BE2C (cell line): ENCODE measurements at regions not wholly inside any gene's neighbourhood (a gene's known extent, or its start where the extent isn't known, plus 50 kb on each side); places are given as distances from the start of the nearest gene placed in this dataset.

Source experiments
- DNase-seq: peaks from one replicate; pipeline ENCODE4 v3.0.0-alpha.2; 2020
- H3K27me3 ChIP-seq: fragments of 250-450 bp; sonication (Bioruptor Pico); 2 replicates; pipeline ENCODE4 v1.5.1; 2020; ENCODE audit warnings: mild to moderate bottlenecking
- H3K36me3 ChIP-seq: fragments of 250-450 bp; sonication (Bioruptor Pico); 2 replicates; pipeline ENCODE4 v1.5.1; 2020; ENCODE audit warnings: mild to moderate bottlenecking
- H3K4me1 ChIP-seq: fragments of 250-450 bp; sonication (Bioruptor Pico); 2 replicates; pipeline ENCODE4 v1.5.1; 2020
- H3K4me3 ChIP-seq: 2 replicates; pipeline ENCODE4 v1.5.1; 2011; ENCODE audit warnings: low read depth, low read length
- H3K9me3 ChIP-seq: fragments of 250-450 bp; sonication (Bioruptor Pico); 2 replicates; pipeline ENCODE4 v1.5.1; 2020
- CTCF ChIP-seq: IDR thresholded peaks from 2 replicates; pipeline ENCODE4 v1.5.1; 2012; ENCODE audit warnings: mild to moderate bottlenecking, low read depth, low read length

DNA sequence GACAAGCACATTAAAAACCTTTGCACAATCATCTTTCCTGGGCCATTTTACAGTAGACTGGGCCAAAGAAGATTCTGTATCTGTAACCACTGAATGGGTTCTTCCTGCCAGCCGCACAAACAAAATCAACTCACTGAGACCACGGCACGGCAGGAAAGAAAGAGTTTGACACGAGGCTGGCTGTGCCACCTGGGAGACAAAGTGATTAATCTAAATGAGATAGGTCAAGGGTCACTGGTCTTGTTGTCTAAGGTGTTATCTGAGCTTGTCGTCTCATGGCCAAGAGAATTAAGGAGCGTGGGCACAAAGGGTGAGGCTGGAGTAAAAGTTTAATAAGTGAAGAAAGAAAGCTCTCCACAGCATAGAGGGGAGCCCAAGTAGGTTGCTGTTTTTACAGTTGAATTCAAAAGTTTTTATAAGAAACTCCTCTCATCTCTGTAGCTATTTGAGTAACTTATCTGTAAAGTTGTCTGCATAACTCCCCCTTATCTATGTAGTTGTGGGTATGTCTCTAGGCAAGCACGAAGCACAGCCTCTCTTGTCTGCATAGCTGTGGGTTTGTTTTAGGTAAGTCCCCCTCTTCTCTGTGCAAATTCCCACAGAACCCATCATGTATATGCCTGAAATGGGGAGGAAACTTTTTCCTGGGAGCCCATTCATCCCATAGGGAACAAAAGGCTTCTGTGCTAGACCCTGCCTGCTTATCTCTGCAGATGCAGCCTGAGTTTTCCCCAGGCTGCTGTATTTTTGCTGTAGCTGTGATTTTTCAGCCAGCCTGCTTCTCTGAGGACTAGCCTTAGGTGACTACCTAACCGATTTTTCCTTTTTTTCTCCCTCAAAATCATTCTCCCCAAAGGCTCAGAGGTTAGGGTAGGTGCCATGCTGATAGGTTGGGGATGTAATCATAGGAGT, 1314.6 kb upstream of the TMEM132C start:
- no peaks in the 10 kb centered on the region for H3K4me1 ChIP-seq

DNA sequence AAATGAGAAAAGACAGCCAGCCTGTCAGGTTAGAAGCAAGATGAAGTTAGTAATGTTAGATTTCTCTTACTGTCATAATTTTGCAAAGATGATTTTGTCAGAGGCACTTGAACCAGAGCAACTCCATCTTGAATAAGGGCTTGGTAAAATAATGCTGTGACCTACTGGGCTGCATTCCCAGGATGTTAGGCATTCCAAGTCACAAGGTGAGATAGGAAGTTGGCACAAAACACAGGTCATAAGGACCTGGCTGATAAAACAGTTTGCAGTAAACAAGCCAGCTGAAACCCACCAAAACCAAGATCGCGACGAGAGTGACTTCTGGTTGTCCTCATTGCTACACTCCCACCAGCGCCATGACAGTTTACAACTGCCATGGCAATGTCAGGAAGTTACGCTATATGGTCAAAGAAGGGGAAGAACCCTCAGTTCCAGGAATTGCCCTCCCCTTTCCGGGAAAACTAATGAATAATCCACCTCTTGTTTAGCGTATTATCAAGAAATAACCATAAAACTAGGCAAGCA, 1313.5 kb upstream of the TMEM132C start:
- Histone ChIP-seq H3K4me1 (no peaks in the 10 kb centered on the region), H3K36me3 (no peaks in the 10 kb centered on the region), H3K27me3 (no peaks in the 10 kb centered on the region), H3K9me3 (peaks cover 2% of the 10 kb centered on the region; the same call in 1 of the 2 replicates), H3K4me3 (no peak overlapping the region)
- no peak for TF ChIP-seq CTCF
- DNase-seq = no peak

More for the DNA sequence above, 1314.6 kb upstream of the TMEM132C start:
- H3K9me3 ChIP-seq = peaks cover 2% of the 10 kb centered on the region; the same call in 1 of the 2 replicates
- no peaks in the 10 kb centered on the region for H3K27me3 ChIP-seq
- H3K36me3 ChIP-seq = no peaks in the 10 kb centered on the region
- no peak overlapping the region for H3K4me3 ChIP-seq
- no peak for DNase-seq
- TF ChIP-seq CTCF = no peak

DNA sequence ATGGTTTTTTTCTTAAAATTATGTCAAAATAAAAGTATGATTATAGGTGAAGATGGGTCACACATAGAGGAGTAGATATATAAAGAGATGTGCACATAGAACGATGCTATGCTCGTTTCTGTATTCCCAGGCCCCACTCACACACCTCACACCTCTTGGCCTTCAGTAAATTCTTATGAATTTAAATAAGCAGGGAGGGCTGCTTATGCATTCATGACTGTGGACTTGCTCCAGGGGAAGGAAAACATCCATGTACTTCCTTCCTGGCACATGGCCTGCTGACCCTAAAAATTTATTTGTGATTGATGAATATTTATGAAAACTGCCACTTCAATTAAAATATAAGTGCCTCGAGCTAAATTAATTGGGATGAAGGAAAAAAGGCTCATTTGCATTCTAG, 1306.7 kb upstream of the TMEM132C start:
- H3K4me3 ChIP-seq = no peak overlapping the region
- H3K4me1 ChIP-seq = no peaks in the 10 kb centered on the region
- H3K9me3 ChIP-seq = no peaks in the 10 kb centered on the region
- TF ChIP-seq CTCF = no peak
- no peaks in the 10 kb centered on the region for H3K27me3 ChIP-seq
- no peaks in the 10 kb centered on the region for H3K36me3 ChIP-seq
- no peak for DNase-seq

DNA sequence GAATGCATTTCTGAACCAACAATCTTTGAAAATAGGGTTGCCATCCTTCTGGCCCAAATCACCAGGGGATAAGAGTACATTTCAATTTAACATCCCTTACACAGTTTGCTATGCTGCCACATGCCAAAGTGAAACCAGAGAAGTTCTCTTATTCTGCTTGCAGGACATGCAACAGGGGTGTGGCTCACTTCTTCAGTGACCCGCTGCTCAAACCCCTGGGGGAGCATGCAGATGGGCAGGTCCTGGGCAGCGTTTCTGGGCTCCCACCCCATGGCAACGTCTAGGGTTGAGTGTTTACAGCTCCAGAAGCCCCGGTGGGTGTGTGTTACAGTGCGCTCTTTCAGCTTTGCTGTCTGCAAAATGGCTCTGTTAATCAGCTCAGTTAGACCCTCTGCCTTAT, 1306.3 kb upstream of the TMEM132C start:
- Histone ChIP-seq H3K4me3 (no peak overlapping the region), H3K9me3 (no peaks in the 10 kb centered on the region), H3K4me1 (no peaks in the 10 kb centered on the region), H3K27me3 (no peaks in the 10 kb centered on the region), H3K36me3 (no peaks in the 10 kb centered on the region)
- DNase-seq = no peak
- TF ChIP-seq CTCF = no peak

- no peak for DNase-seq
- no peaks in the 10 kb centered on the region for H3K27me3 ChIP-seq
- H3K36me3 ChIP-seq = no peaks in the 10 kb centered on the region
- no peaks in the 10 kb centered on the region for H3K4me1 ChIP-seq
- TF ChIP-seq CTCF = no peak
- H3K4me3 ChIP-seq = no peak overlapping the region
- no peaks in the 10 kb centered on the region for H3K9me3 ChIP-seq
Measured at GRCh38 chr12:126963825-126964224, 1303.1 kb upstream of the TMEM132C start.

DNA sequence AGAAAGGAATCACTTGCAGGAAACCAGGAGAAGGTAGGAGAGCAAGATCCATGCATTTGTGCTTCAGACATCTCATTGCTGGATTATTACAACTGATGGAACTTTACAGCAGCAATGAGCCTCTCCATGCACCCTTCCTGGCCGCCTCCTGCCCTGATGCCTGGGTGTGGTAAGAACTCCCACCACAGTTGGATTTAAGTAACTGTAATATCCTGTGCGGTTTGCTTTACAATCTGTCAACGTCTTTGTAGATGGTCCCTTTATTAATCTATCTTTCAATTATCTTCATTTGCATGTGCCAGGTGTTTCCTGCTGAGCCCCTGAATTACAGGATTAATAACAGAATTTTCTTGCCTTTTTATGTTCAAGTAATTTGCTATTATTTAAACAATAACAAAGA, 1300.5 kb upstream of the TMEM132C start:
- Histone ChIP-seq H3K4me3 (no peak overlapping the region), H3K36me3 (no peaks in the 10 kb centered on the region), H3K27me3 (no peaks in the 10 kb centered on the region), H3K4me1 (no peaks in the 10 kb centered on the region), H3K9me3 (no peaks in the 10 kb centered on the region)
- DNase-seq = no peak
- TF ChIP-seq CTCF = no peak
